ENCODE measurements at regions not wholly inside any gene's neighbourhood (a gene's known extent, or its start where the extent isn't known, plus 50 kb on each side); places are given as distances from the start of the nearest gene placed in this dataset.

GRCh38 chr5:3659907-3660306 lies 64.3 kb downstream of the IRX1 start:
- Mint-ChIP-seq H3K4me1 (ENCODE audit: low read depth, unreplicated experiment) (no peaks in the 10 kb centered on the region), H3K27me3 (ENCODE audit: unreplicated experiment) (no peaks in the 10 kb centered on the region), H3K36me3 (ENCODE audit: insufficient read depth, unreplicated experiment) (no peaks in the 10 kb centered on the region), H3K27ac (ENCODE audit: unreplicated experiment) (no peak overlapping the region), H3K4me3 (ENCODE audit: low read depth, unreplicated experiment) (no peak overlapping the region), H3K9me3 (ENCODE audit: low read depth, unreplicated experiment) (peaks cover 3% of the 10 kb centered on the region)
- CTCF ChIA-PET: no interaction called here
- intact Hi-C loops (cut with micrococcal nuclease; ENCODE audit: unreplicated experiment): no loop called here
- no peak for TF ChIP-seq CTCF (IDR thresholded peaks at IDR 0.05; ENCODE audit: unreplicated experiment)
- DNase-seq: no peak
- no TSS peak for BruUV-seq (replicated peaks)

- Mint-ChIP-seq H3K36me3 (ENCODE audit: insufficient read depth, unreplicated experiment) (no peaks in the 10 kb centered on the region), H3K4me1 (ENCODE audit: low read depth, unreplicated experiment) (no peaks in the 10 kb centered on the region), H3K9me3 (ENCODE audit: low read depth, unreplicated experiment) (peaks cover 3% of the 10 kb centered on the region), H3K27ac (ENCODE audit: unreplicated experiment) (no peak overlapping the region), H3K4me3 (ENCODE audit: low read depth, unreplicated experiment) (no peak overlapping the region), H3K27me3 (ENCODE audit: unreplicated experiment) (no peaks in the 10 kb centered on the region)
- no peak for DNase-seq
- no peak for TF ChIP-seq CTCF (IDR thresholded peaks at IDR 0.05; ENCODE audit: unreplicated experiment)
- no TSS peak for BruUV-seq (replicated peaks)
- intact Hi-C loops (cut with micrococcal nuclease; ENCODE audit: unreplicated experiment): no loop called here
- CTCF ChIA-PET: no interaction called here
Measured at GRCh38 chr5:3660630-3661029, 65.0 kb downstream of the IRX1 start.

- intact Hi-C loops (cut with micrococcal nuclease; ENCODE audit: unreplicated experiment): no loop called here
- CTCF ChIA-PET: no interaction called here
- TF ChIP-seq CTCF (IDR thresholded peaks at IDR 0.05; ENCODE audit: unreplicated experiment): no peak
- Mint-ChIP-seq H3K27ac (ENCODE audit: unreplicated experiment) (no peak overlapping the region), H3K27me3 (ENCODE audit: unreplicated experiment) (no peaks in the 10 kb centered on the region), H3K36me3 (ENCODE audit: insufficient read depth, unreplicated experiment) (no peaks in the 10 kb centered on the region), H3K4me1 (ENCODE audit: low read depth, unreplicated experiment) (no peaks in the 10 kb centered on the region), H3K9me3 (ENCODE audit: low read depth, unreplicated experiment) (peaks cover 3% of the 10 kb centered on the region), H3K4me3 (ENCODE audit: low read depth, unreplicated experiment) (no peak overlapping the region)
- no peak for DNase-seq
- no TSS peak for BruUV-seq (replicated peaks)
Measured at GRCh38 chr5:3661755-3662296, 66.2 kb downstream of the IRX1 start.

GRCh38 chr5:3662344-3662743 lies 66.7 kb downstream of the IRX1 start:
- no peak overlapping the region for H3K4me3 Mint-ChIP-seq (ENCODE audit: low read depth, unreplicated experiment)
- H3K27ac Mint-ChIP-seq (ENCODE audit: unreplicated experiment): no peak overlapping the region
- intact Hi-C loops (cut with micrococcal nuclease; ENCODE audit: unreplicated experiment): no loop called here
- H3K27me3 Mint-ChIP-seq (ENCODE audit: unreplicated experiment): no peaks in the 10 kb centered on the region
- no peak for DNase-seq
- TF ChIP-seq CTCF (IDR thresholded peaks at IDR 0.05; ENCODE audit: unreplicated experiment): no peak
- H3K36me3 Mint-ChIP-seq (ENCODE audit: insufficient read depth, unreplicated experiment): no peaks in the 10 kb centered on the region
- CTCF ChIA-PET: no interaction called here
- H3K9me3 Mint-ChIP-seq (ENCODE audit: low read depth, unreplicated experiment): peaks cover 3% of the 10 kb centered on the region
- H3K4me1 Mint-ChIP-seq (ENCODE audit: low read depth, unreplicated experiment): no peaks in the 10 kb centered on the region
- BruUV-seq (replicated peaks): no TSS peak
